Peyer's patch (tissue), 4 donors: ENCODE measurements at regions not wholly inside any gene's neighbourhood (a gene's known extent, or its start where the extent isn't known, plus 50 kb on each side); places are given as distances from the start of the nearest gene placed in this dataset.

Source experiments
- DNase-seq, 3 donors: peaks; one replicate each; pipeline ENCODE4 v3.0.0-alpha.2; 2017 to 2019
- H3K27ac ChIP-seq, 4 donors: fragments of 200-600 bp; sonication (generic); one replicate each; pipeline ENCODE4 v1.5.1; 2016 to 2019
- H3K27me3 ChIP-seq, 2 donors: fragments of 200-600 bp; sonication (generic); one replicate each; pipeline ENCODE4 v1.5.1; 2019
- H3K36me3 ChIP-seq, 3 donors: fragments of 200-600 bp; sonication (generic); one replicate each; pipeline ENCODE4 v1.5.1; 2016 to 2019
- H3K4me1 ChIP-seq, 4 donors: fragments of 200-600 bp; sonication (generic); one replicate each; pipeline ENCODE4 v1.5.1; 2016 to 2019
- H3K4me3 ChIP-seq, 4 donors: fragments of 200-600 bp; sonication (generic); 1 replicate in 3 of 4; 2 replicates in 1 of 4; pipeline ENCODE4 v1.5.1; 2016 to 2019; ENCODE audit warnings: mild to moderate bottlenecking in 1 of 4
- H3K9me3 ChIP-seq, 4 donors: fragments of 200-600 bp; sonication (generic); one replicate each; pipeline ENCODE4 v1.5.1; 2016 to 2019; ENCODE audit warnings: mild to moderate bottlenecking in 1 of 4
- CTCF ChIP-seq, 6 experiments: fragments of 450-650 bp in 4 of 6; fragments of 200-600 bp in 2 of 6; sonication (generic) in 1 of 6; IDR thresholded peaks; one replicate each; pipeline ENCODE4 v1.5.1; 2017 to 2019; ENCODE audit warnings: antibody characterized with exemption in 6 of 6, mild to moderate bottlenecking in 3 of 6, moderate library complexity in 1 of 6
- POLR2A ChIP-seq, 2 donors: fragments of 450-650 bp; IDR thresholded peaks; one replicate each; pipeline ENCODE4 v1.5.1; 2017; ENCODE audit warnings: antibody characterized with exemption in 2 of 2, mild to moderate bottlenecking in 2 of 2, moderate library complexity in 2 of 2

- Histone ChIP-seq H3K27ac (no peak overlapping the region), H3K4me3 (no peak overlapping the region), H3K36me3 (no peaks in the 10 kb centered on the region), H3K9me3 (no peaks in the 10 kb centered on the region), H3K27me3 (no peaks in the 10 kb centered on the region), H3K4me1 (no peaks in the 10 kb centered on the region)
- no peak for DNase-seq
- TF ChIP-seq CTCF (IDR thresholded peaks at IDR 0.05) (no peak), POLR2A (IDR thresholded peaks at IDR 0.05) (no peak)
Observed at GRCh38 chr4:153852501-153852900, 63.6 kb upstream of the SFRP2 start.

GRCh38 chr4:153850533-153851280, 61.8 kb upstream of the SFRP2 start:
- H3K4me1 ChIP-seq, result no peaks in the 10 kb centered on the region
- no peaks in the 10 kb centered on the region for H3K9me3 ChIP-seq
- no peaks in the 10 kb centered on the region for H3K27me3 ChIP-seq
- no peaks in the 10 kb centered on the region for H3K36me3 ChIP-seq
- H3K4me3 ChIP-seq, result no peak overlapping the region
- H3K27ac ChIP-seq, result no peak overlapping the region
- no peak for DNase-seq
- TF ChIP-seq POLR2A (IDR thresholded peaks at IDR 0.05) (no peak), CTCF (IDR thresholded peaks at IDR 0.05) (no peak)

- Histone ChIP-seq H3K36me3 (no peaks in the 10 kb centered on the region), H3K9me3 (no peaks in the 10 kb centered on the region), H3K4me1 (no peaks in the 10 kb centered on the region), H3K4me3 (no peak overlapping the region), H3K27ac (no peak overlapping the region), H3K27me3 (no peaks in the 10 kb centered on the region)
- TF ChIP-seq CTCF (IDR thresholded peaks at IDR 0.05), result no peak
- TF ChIP-seq POLR2A (IDR thresholded peaks at IDR 0.05), result no peak
- no peak for DNase-seq
Observed at GRCh38 chr4:153844144-153844543, 55.3 kb upstream of the SFRP2 start.
